ENCODE measurements at regions not wholly inside any gene's neighbourhood (a gene's known extent, or its start where the extent isn't known, plus 50 kb on each side); places are given as distances from the start of the nearest gene placed in this dataset.

GRCh38 chr5:173487300-173487699 is 129.2 kb downstream of the BOD1 start:
- TF ChIP-seq POLR2AphosphoS5 (IDR thresholded peaks at IDR 0.05; ENCODE audit: low read depth, low read length) (no peak), TAF1 (IDR thresholded peaks at IDR 0.05; ENCODE audit: borderline replicate concordance, low read depth, low read length) (no peak), POLR2A (IDR thresholded peaks at IDR 0.05; ENCODE audit: low read depth, low read length) (no peak)
